Activated B cell treated with CpG ODN at 0.5 μM for 24 hours (primary cell): ENCODE measurements at regions not wholly inside any gene's neighbourhood (a gene's known extent, or its start where the extent isn't known, plus 50 kb on each side); places are given as distances from the start of the nearest gene placed in this dataset.

ENCODE experiments used
- ATAC-seq: fragments of 200-7000 bp; cut with Tn5 transposase; one replicate; pipeline ENCODE4 v1.10.0; 2021; ENCODE audit warnings: low read depth, mild to moderate bottlenecking, moderate library complexity
- CTCF ChIA-PET: fragments of 350-600 bp; sonication (Branson Sonifier 250); formaldehyde crosslinking; loops from one replicate; lab custom pipeline; 2021; ENCODE audit warnings: antibody characterized with exemption; lab: Charles Lee
- POLR2A ChIA-PET: fragments of 350-600 bp; sonication (Branson Sonifier 250); formaldehyde crosslinking; loops from one replicate; lab custom pipeline; 2021; ENCODE audit warnings: antibody characterized with exemption; lab: Charles Lee
- DNase-seq: peaks from one replicate; pipeline ENCODE4 v3.0.0; 2022
- H3K27ac Mint-ChIP-seq: one replicate; pipeline ENCODE4 v1.8.0; 2020; ENCODE audit warnings: mixed read lengths
- H3K27me3 Mint-ChIP-seq: one replicate; pipeline ENCODE4 v1.8.0; 2021; ENCODE audit warnings: mixed read lengths
- H3K36me3 Mint-ChIP-seq: one replicate; pipeline ENCODE4 v1.8.0; 2021; ENCODE audit warnings: low read depth, mixed read lengths
- H3K4me1 Mint-ChIP-seq: one replicate; pipeline ENCODE4 v1.8.0; 2021; ENCODE audit warnings: mixed read lengths
- H3K4me3 Mint-ChIP-seq: one replicate; pipeline ENCODE4 v1.8.0; 2020; ENCODE audit warnings: mild to moderate bottlenecking, mixed read lengths
- H3K9me3 Mint-ChIP-seq: one replicate; pipeline ENCODE4 v1.8.0; 2020; ENCODE audit warnings: mixed read lengths
- intact Hi-C: fragments of 100-400 bp; cut with micrococcal nuclease; formaldehyde crosslinking; loops from one replicate; pipeline ENCODE4 v1.15.1; 2024
- TF ChIP-seq, protein P1 (sequence below): fragments of 200-600 bp; IDR thresholded peaks from one replicate; pipeline ENCODE4 v1.8.0; 2022; ENCODE audit warnings: antibody characterized with exemption, mild to moderate bottlenecking

DNA sequence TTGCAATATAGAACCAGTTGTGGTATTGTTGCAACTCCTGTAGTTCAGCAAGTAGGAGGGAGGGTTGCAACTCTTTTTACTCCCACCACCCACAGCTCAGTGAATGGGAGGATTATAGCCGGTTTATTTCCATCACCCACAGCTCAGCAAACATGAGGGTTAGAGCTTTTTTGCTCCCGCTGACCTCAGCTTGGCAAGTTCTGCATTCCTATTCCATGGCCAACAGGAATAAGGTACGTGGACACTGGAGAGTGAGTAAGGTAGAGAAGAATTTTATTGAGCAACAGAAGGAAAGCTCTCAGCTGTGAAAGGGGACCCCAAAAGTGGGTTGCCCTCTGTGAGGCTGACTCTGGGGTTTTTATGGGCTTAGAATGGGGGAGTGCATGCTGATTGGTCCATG is 167.1 kb upstream of the SMIM30 start:
- ATAC-seq (no peak), DNase-seq (no peak)
- intact Hi-C loops: no loop called here
- Mint-ChIP-seq H3K4me1 (no peaks in the 10 kb centered on the region), H3K9me3 (no peaks in the 10 kb centered on the region), H3K36me3 (no peaks in the 10 kb centered on the region), H3K4me3 (no peak overlapping the region), H3K27me3 (no peaks in the 10 kb centered on the region), H3K27ac (no peak overlapping the region)
- POLR2A ChIA-PET: no interaction called here
- CTCF ChIA-PET: no interaction called here
- TF ChIP-seq, protein P1, sequence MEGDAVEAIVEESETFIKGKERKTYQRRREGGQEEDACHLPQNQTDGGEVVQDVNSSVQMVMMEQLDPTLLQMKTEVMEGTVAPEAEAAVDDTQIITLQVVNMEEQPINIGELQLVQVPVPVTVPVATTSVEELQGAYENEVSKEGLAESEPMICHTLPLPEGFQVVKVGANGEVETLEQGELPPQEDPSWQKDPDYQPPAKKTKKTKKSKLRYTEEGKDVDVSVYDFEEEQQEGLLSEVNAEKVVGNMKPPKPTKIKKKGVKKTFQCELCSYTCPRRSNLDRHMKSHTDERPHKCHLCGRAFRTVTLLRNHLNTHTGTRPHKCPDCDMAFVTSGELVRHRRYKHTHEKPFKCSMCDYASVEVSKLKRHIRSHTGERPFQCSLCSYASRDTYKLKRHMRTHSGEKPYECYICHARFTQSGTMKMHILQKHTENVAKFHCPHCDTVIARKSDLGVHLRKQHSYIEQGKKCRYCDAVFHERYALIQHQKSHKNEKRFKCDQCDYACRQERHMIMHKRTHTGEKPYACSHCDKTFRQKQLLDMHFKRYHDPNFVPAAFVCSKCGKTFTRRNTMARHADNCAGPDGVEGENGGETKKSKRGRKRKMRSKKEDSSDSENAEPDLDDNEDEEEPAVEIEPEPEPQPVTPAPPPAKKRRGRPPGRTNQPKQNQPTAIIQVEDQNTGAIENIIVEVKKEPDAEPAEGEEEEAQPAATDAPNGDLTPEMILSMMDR: no peak

DNA sequence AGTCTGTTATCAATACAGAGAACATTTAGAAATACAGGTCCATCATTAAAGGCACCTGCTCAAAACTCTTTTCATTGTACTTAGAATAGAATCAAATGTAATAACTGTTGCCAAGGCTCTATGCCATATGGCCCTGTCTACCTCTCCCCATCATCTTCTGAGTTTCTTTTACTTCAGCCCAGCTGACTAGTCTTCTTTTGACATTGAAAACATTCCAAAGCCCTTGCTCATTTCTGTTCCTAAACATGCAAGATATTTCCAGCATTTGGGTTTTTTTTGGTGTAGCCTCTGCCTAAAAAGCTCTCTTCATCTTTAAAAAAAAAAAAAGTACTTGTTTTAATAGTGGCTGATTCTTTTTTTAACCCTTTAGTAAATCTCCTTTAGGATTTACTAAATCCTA is 165.5 kb upstream of the SMIM30 start:
- POLR2A ChIA-PET: no interaction called here
- H3K4me1 Mint-ChIP-seq: no peaks in the 10 kb centered on the region
- no peak overlapping the region for H3K27ac Mint-ChIP-seq
- no peaks in the 10 kb centered on the region for H3K36me3 Mint-ChIP-seq
- intact Hi-C loops: no loop called here
- H3K27me3 Mint-ChIP-seq: no peaks in the 10 kb centered on the region
- TF ChIP-seq, protein P1: no peak
- ATAC-seq (no peak), DNase-seq (no peak)
- no peaks in the 10 kb centered on the region for H3K9me3 Mint-ChIP-seq
- no peak overlapping the region for H3K4me3 Mint-ChIP-seq
- CTCF ChIA-PET: no interaction called here

DNA sequence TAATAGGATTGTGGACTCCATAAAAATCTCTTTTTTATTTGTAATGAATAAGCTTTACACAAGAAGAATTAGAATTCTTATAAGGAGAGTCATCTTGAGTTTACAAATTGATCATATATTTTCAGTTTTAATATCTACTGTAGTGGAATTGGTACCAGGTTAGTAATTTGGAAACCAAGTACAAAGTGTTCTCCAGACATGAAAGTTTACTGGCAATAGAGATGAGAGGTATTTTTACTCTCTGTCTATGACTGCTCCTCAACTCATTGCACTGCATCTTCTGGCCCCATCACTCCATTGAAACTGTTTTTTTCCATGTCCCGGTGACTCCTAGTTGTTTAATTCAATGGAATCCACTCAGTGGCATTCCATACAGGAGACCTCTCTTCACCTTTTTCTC is 164.5 kb upstream of the SMIM30 start:
- no peak overlapping the region for H3K27ac Mint-ChIP-seq

DNA sequence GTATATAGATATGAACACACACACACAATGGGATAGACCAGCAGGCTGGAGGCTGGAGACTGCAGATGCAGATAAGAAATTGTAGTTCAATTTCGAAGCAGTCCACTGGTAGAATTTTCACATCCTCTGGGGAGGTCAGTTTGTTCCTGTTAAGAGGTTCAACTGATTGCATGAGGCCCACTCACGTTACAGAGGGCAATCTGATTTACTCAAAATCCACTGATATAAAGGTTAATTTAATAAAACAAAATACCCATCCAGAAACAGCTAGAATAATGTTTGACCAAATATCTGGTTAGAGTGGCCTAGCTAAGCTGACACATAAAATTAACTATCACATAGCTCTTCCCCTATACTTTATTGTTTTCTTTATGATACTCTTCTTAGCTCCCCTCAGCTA is 162.9 kb upstream of the SMIM30 start:
- Mint-ChIP-seq H3K9me3 (peaks cover 2% of the 10 kb centered on the region), H3K4me1 (no peaks in the 10 kb centered on the region)

More for the DNA sequence above, 164.5 kb upstream of the SMIM30 start:
- Mint-ChIP-seq H3K27me3 (no peaks in the 10 kb centered on the region), H3K4me3 (no peak overlapping the region), H3K9me3 (no peaks in the 10 kb centered on the region), H3K36me3 (no peaks in the 10 kb centered on the region), H3K4me1 (no peaks in the 10 kb centered on the region)
- TF ChIP-seq, protein P1: no peak
- intact Hi-C loops: no loop called here
- DNase-seq: no peak
- ChIA-PET POLR2A (no interaction called here), CTCF (no interaction called here)
- ATAC-seq: no peak

DNA sequence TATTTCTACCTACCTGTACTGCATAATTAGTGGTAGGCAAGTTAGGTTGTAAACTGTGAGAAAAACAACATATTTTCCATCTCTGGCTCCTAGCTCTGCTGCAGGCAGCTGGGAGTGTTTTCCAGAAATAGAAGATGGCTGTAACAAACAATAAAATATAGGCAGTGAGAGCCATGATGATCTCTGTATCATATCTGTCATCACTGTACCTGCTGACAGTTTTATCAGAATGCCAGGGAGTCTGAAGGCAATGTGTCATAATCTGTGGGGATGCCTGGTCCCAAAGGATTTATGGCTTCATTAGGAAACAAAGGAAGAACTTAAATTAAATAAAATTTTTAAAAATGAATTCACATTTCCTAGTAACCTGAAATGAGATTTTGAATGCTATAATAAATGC is 160.9 kb upstream of the SMIM30 start:
- no peaks in the 10 kb centered on the region for H3K36me3 Mint-ChIP-seq
- H3K27ac Mint-ChIP-seq: no peak overlapping the region
- ChIA-PET CTCF (no interaction called here), POLR2A (no interaction called here)
- no peak overlapping the region for H3K4me3 Mint-ChIP-seq
- H3K9me3 Mint-ChIP-seq: peaks cover 14% of the 10 kb centered on the region
- DNase-seq (no peak), ATAC-seq (no peak)
- no peaks in the 10 kb centered on the region for H3K27me3 Mint-ChIP-seq
- intact Hi-C loops: no loop called here
- no peaks in the 10 kb centered on the region for H3K4me1 Mint-ChIP-seq
- TF ChIP-seq, protein P1: no peak

More for the DNA sequence above, 162.9 kb upstream of the SMIM30 start:
- intact Hi-C loops: no loop called here
- Mint-ChIP-seq H3K4me3 (no peak overlapping the region), H3K27me3 (no peaks in the 10 kb centered on the region), H3K27ac (no peak overlapping the region), H3K36me3 (no peaks in the 10 kb centered on the region)
- no peak for ATAC-seq
- no peak for DNase-seq
- TF ChIP-seq, protein P1: no peak
- ChIA-PET POLR2A (no interaction called here), CTCF (no interaction called here)
